GM12872 (cell line): ENCODE measurements at regions not wholly inside any gene's neighbourhood (a gene's known extent, or its start where the extent isn't known, plus 50 kb on each side); places are given as distances from the start of the nearest gene placed in this dataset.

Experiments used
- TF ChIP-seq, protein P1 (sequence below): IDR thresholded peaks from 3 replicates; pipeline ENCODE4 v1.5.1; 2011; ENCODE audit warnings: low read depth, mild to moderate bottlenecking, low read length, moderate library complexity; ENCODE audit not compliant: insufficient read depth

DNA sequence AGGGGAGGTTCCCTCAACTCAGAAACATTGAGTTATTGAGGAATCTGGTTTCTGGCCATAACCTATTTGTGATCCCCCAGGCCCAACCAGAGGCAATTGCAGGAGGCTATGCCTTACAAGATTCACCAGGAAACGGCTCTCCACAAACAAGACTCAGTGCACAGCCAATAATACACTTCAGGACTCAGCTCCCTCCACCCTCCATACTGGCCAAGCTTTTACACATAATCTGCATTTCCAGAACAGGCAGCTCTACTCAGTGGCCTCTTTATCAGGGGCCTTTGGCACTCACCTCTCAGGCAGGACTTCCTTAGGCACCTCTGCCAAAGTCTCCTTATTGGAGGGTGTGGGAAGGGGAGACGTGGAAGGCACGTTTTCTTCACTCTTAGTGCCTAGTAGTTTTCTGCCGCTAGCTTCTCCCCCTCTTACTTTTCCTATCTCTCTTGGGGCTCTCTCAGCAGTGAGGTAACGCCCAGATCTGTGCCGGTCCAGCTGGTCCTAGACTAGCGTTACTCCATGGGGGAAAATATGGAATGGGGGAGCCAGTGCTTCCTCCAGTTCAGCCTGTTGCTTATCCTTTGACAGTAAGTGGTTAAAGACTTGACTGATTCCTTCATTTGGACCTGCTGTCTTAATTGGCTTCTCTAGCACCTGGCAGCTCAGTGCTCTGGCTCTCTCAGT is 62.8 kb upstream of the ANO3 start:
- TF ChIP-seq, protein P1, sequence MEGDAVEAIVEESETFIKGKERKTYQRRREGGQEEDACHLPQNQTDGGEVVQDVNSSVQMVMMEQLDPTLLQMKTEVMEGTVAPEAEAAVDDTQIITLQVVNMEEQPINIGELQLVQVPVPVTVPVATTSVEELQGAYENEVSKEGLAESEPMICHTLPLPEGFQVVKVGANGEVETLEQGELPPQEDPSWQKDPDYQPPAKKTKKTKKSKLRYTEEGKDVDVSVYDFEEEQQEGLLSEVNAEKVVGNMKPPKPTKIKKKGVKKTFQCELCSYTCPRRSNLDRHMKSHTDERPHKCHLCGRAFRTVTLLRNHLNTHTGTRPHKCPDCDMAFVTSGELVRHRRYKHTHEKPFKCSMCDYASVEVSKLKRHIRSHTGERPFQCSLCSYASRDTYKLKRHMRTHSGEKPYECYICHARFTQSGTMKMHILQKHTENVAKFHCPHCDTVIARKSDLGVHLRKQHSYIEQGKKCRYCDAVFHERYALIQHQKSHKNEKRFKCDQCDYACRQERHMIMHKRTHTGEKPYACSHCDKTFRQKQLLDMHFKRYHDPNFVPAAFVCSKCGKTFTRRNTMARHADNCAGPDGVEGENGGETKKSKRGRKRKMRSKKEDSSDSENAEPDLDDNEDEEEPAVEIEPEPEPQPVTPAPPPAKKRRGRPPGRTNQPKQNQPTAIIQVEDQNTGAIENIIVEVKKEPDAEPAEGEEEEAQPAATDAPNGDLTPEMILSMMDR: no peak

DNA sequence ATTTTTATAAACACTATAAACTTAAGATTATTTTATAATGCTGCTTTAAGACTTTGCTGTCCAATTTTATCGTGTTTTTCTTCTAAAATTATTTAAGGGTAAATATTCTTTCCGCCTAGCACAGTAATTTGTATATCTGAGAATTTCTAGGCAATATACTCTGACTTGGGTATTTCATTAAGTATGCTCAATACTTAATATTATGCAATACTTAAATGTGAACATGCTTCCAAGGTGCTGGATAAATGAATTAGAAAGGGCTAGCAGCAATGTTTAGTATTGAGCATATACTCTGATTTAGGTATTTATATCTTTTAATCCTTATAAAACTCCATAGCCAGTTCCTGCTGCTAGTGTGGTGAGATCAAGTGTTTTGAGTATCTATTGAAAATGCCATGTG is 60.3 kb upstream of the ANO3 start:
- TF ChIP-seq, protein P1: no peak

DNA sequence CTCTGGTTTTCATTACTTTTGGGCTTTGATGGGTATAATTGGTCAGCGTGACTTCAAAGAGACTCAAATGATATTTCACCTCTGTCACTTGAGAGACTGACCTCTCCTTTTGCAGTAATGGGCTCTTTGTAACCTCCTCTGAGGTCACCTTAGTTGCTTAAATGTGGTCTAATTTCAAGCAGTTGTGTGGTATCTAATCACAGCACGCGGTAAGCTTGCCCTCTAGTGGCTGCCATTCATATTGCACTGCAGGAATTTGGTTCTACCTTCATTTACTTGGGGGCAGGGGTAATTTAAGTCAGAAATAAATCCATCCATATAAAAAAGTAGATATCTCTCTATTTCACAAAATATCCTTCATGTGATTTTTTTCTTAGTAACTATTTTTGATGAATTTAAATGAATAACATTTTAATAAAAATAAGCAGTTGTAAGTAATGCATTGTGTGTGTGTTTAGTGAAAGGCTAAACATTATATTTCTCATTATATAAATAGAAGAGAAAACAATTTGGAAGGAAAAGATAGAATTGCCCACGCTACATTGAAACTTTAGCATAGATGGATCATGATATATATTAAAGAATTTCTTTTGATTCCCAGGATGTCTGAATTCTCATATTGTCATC is 55.0 kb upstream of the ANO3 start:
- TF ChIP-seq, protein P1: peak; percentile 88

DNA sequence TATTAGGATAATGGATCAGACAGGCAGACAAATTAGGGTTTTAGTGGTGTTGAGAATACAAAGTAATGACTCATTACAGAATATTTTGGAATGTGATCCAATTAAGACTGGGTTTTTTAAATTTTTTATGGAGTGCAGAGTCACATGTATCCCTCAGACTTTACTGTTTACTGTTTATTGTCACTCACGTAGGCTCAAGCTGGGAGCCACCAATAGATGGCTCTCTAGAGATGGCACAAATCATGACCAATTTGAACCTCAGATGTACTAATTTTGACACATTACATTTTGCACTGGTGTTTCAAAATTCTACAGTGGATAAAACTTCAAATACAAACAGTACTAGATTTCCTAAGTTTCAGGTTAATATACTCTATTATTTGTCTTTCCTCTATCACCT is 53.6 kb upstream of the ANO3 start:
- TF ChIP-seq, protein P1: peak; percentile 21; the same call in 1 of the 3 replicates
